HG02610 (cell line): ENCODE measurements at regions not wholly inside any gene's neighbourhood (a gene's known extent, or its start where the extent isn't known, plus 50 kb on each side); places are given as distances from the start of the nearest gene placed in this dataset.

Experiments
- ATAC-seq: cut with Tn5 transposase; IDR thresholded peaks from one replicate; pipeline ENCODE4 v1.9.1; 2021; ENCODE audit warnings: mild to moderate bottlenecking, moderate library complexity; ENCODE audit not compliant: unreplicated experiment

- ATAC-seq, result no peak
Observed at GRCh38 chr16:55115506-55115905, 184.8 kb downstream of the IRX5 start.

GRCh38 chr16:55116165-55116920 lies 185.7 kb downstream of the IRX5 start:
- ATAC-seq, result no peak

DNA sequence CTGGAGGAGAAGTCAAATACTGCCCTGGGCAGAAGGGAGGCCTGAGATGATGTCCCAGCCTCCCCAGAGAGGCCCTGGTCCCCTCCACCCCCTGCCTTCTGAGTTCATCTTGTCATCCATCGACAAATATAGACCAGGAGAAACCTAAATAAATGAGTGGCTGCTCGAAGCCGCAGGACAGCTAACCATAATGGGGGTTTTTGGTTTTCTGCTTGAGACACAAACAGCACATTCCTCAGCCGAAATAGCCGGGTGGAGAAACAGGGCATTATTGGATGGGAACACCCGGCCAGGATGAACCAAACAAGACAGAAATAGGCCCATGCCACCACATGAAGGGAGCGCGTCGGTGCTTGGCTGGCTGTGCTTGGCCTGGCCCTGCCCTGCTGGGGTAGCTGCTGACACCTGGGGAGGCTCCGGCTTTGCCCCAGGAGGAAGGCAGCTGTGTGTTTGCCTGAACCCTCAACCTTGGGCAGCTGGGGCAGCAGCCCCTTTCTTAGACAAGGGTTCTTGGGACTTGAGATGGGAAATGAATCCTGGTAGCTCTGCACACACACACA lies 188.1 kb downstream of the IRX5 start:
- ATAC-seq, result no peak

DNA sequence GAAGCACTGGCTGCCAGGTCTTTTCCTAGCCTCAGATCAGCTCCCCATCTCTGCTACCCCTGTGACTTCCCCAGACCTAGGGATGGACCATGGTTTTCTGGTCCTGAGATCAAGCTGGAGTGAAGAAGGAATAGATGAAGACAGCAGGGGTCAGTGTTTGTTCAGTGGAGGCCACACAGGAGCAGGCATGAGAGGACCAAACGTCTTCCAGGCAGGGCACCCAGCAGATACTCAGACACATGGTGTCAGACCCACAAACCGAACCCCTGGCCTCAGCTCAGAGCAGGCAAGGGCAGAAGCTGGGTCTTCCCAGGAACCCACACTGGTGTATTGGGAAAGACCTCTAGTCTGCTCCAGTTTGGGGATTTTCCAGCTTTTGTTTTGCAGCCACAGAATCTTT lies 189.7 kb downstream of the IRX5 start:
- ATAC-seq, result no peak

DNA sequence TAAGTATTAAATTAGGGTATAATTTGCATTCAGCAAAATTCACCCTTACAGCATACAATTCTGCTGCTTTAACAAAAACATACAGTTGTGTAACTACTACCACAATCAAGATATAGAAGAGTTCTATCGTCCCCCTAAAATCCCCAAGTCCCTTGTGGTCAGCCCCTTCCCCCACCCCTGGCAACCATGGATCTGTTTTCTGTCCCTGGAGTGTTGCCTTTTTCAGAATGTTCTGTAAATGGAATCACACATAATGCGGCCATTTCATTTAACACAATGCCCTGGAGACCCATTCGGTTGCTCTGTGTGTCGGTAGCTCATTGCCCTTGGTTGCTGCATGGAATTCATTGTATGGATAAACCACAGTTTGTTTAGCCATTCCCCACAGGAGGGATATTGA lies 190.2 kb downstream of the IRX5 start:
- ATAC-seq, result no peak

GRCh38 chr16:55123652-55124051 lies 193.0 kb downstream of the IRX5 start:
- ATAC-seq, result no peak

DNA sequence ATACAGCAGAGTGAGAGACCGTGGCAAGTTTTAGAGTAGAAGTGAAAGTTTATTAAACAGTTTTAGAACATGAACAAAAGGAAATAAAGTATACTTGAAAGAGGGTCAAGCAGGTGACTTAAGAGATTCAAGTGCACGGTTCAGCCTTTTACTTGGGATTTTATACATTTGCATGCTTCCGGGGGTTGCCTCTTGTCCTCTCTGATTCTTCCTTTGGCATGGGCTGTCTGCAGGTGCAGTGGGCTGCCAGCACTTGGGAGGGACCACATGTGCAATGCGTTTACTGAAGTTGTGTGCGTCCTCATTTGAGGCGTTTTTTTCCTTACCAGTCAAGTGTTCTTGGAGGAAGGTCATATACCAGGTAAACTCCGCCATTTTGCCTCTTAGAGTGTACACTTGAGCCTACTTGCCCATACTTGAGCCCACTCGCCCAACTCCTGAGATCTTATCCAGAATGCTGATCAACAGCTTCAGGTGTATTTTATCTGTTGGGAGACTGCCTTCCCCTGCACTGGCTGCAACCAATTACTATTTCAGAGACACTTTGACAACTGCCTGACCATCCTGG lies 195.2 kb downstream of the IRX5 start:
- no peak for ATAC-seq

DNA sequence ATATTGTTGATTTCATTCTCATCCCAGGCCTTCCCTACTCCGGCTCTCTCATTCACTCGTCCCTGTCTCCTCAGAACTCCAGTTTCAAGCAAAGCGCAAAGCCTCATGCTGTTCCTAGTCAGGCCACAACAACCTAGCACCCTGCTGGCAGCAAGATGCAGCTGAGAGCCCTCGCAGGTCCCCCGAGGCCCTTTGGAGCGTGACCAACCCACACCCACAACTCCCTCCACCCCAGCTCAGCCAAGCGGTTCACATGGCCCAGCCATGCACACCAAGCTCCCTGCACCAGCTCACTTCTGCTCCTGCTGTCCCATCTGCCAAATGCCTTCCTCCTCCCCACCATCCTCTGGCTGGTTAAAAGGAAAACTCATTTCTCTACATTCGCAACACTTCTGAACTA lies 195.8 kb downstream of the IRX5 start:
- ATAC-seq, result no peak

- no peak for ATAC-seq
Observed at GRCh38 chr16:55130456-55130855, 193.5 kb upstream of the IRX6 start.

GRCh38 chr16:55130911-55131310 lies 193.1 kb upstream of the IRX6 start:
- no peak for ATAC-seq

DNA sequence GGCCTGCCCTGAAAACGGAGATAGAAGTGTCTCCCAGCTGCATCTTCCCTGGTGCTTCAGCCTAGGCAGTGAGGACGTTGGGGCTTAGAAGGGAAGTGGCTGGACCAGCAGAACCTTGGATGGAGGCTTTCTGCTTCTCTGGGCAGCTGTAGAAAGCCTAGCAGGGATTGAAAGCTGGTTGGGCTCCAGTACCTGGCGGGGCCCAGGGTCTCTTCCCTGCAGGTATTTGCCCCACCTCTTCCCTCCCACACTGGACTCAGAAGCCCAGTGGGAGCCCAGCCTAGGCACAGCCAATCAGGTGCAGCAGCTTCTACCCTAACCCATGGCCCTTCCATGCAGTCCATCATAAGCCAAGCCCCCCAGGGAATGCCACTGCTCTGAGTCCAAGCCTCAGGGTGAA lies 190.3 kb upstream of the IRX6 start:
- no peak for ATAC-seq

- ATAC-seq, result no peak
Observed at GRCh38 chr16:55136356-55137150, 187.4 kb upstream of the IRX6 start.

GRCh38 chr16:55138298-55138697 lies 185.7 kb upstream of the IRX6 start:
- no peak for ATAC-seq

- no peak for ATAC-seq
Observed at GRCh38 chr16:55142405-55142804, 181.6 kb upstream of the IRX6 start.

DNA sequence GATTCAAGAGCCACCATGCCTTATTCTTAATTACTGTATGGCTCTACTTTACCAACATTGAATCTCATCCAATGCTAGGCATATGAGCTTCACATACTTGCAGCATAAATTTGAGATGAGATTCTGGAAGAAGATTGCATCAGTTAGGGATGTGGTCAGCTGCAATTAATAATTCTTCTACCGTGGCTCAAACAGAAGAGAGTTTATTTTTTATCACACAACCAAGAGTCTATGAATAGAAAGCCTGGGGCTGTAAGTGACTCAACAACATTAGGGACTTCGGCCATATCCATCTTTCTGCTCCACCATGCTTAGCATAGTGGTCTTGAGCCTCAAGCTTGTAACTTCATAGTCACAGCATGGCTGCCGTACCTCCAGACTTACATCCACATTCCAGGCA lies 179.4 kb upstream of the IRX6 start:
- no peak for ATAC-seq

DNA sequence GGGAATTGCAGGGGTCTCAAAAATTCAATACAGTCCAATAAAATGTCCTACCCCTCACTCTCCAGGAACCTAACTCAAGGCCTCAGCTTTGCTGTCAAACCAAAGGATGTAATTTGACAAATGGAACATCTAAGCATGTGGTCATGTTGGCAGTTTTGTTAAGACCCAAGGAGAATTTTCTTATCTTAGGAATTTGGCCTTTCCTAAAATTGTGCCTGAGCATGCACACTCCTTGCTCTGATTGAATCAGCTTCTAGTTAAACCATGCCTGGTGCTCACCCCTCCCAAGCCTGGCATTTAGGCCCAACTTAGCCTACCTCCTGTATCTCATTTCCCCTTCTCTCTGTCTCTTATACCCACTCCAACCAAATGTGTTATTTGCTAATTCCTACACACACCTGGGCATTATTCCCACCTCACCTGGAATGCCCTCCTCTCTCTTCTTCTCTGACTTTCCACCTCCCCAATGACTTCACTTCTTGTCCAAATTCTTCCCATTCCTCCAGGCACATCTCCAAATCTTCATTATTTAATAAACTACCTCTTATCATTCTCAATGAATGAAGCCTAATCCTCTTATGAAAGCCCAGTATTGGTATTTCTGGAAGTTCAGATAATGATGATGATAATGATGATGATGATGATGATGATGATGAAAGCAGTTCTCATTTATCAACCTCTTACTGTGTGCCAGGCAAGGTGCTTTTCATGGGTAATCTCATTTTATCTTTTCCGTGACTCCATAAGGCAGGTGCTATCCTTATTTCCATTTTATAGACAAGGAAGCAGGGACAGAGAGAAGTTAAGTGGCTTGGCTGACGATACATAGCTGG lies 178.0 kb upstream of the IRX6 start:
- no peak for ATAC-seq

GRCh38 chr16:55146966-55147365 lies 177.0 kb upstream of the IRX6 start:
- ATAC-seq, result no peak

DNA sequence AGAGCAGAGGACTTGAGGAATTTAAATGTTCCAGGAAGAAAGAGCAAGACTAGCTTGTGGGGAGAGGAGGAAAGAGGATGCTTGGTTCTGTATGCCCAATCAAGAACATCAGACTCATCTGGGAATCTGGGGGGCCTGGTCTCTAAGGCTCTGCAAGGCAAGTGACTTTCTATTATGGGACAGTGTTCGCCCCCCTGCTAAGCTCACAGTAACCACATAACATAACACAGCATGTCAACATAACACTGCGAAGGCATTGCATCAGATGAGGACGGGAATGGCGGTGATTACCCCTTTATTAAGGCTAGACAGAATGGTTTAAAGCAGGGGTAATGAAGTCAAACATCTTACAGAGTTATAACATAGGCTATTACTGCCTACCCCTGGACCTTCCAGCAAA lies 176.6 kb upstream of the IRX6 start:
- no peak for ATAC-seq

GRCh38 chr16:55149622-55150021 lies 174.4 kb upstream of the IRX6 start:
- ATAC-seq, result no peak

GRCh38 chr16:55151561-55152305 lies 172.3 kb upstream of the IRX6 start:
- no peak for ATAC-seq
